Cardiac septum (tissue), 1 donor: ENCODE measurements at regions not wholly inside any gene's neighbourhood (a gene's known extent, or its start where the extent isn't known, plus 50 kb on each side); places are given as distances from the start of the nearest gene placed in this dataset.
"Not testable (repeated sequence)": the region's sequence is repeated elsewhere in the genome, so short reads cannot be mapped to it uniquely, and the experiment has no call there.

Experiments used
- DNase-seq: peaks from one replicate; pipeline ENCODE4 v3.0.0-alpha.2; 2020; ENCODE audit warnings: low spot score
- intact Hi-C: fragments of 100-400 bp; cut with DNase I; formaldehyde crosslinking; loops from one replicate; pipeline ENCODE4 v1.14.0; 2022
- donor health status: DM: no; HTN: no; CAD: no.

- DNase-seq, result no peak
- intact Hi-C loops, result loop anchor here (2.0 to 5.0 kb wide), 2 partner anchors 68 to 254 kb away; no protein-coding TSS in a partner anchor
Measured at GRCh38 chr7:36048141-36048901, 104.7 kb upstream of the EEPD1 start.

- DNase-seq, result no peak
- intact Hi-C loops, result loop anchor here (2.0 to 5.0 kb wide), 2 partner anchors 68 to 253 kb away; no protein-coding TSS in a partner anchor
Measured at GRCh38 chr7:36048902-36049240, 104.2 kb upstream of the EEPD1 start.

GRCh38 chr7:36051501-36051900, 101.6 kb upstream of the EEPD1 start:
- intact Hi-C loops, result no loop called here

GRCh38 chr7:36053589-36053988, 99.5 kb upstream of the EEPD1 start:
- intact Hi-C loops, result no loop called here
- no peak for DNase-seq

More at GRCh38 chr7:36051501-36051900, 101.6 kb upstream of the EEPD1 start:
- no peak for DNase-seq

GRCh38 chr7:36054637-36055036, 98.4 kb upstream of the EEPD1 start:
- DNase-seq, result no peak
- intact Hi-C loops, result no loop called here

- intact Hi-C loops, result no loop called here
- DNase-seq, result no peak
Measured at GRCh38 chr7:36055207-36055606, 97.8 kb upstream of the EEPD1 start.

GRCh38 chr7:36057323-36057722, 95.7 kb upstream of the EEPD1 start:
- intact Hi-C loops, result no loop called here
- DNase-seq, result no peak

GRCh38 chr7:36058020-36058592, 94.9 kb upstream of the EEPD1 start:
- DNase-seq, result no peak
- intact Hi-C loops, result no loop called here

- DNase-seq, intact Hi-C loops: not testable (repeated sequence)
Measured at GRCh38 chr7:36060388-36060787, 92.7 kb upstream of the EEPD1 start.

- no peak for DNase-seq
- intact Hi-C loops, result no loop called here
Measured at GRCh38 chr7:36062154-36062815, 90.8 kb upstream of the EEPD1 start.

- no peak for DNase-seq
- intact Hi-C loops, result no loop called here
Measured at GRCh38 chr7:36064676-36065075, 88.4 kb upstream of the EEPD1 start.

- DNase-seq, intact Hi-C loops: not testable (repeated sequence)
Measured at GRCh38 chr7:36065563-36066342, 87.3 kb upstream of the EEPD1 start.

GRCh38 chr7:36066343-36066664, 86.8 kb upstream of the EEPD1 start:
- intact Hi-C loops, result no loop called here
- no peak for DNase-seq

GRCh38 chr7:36070230-36070629, 82.8 kb upstream of the EEPD1 start:
- intact Hi-C loops, result no loop called here
- peak; percentile 4 for DNase-seq

- DNase-seq, result no peak
Measured at GRCh38 chr7:36071605-36072004, 81.4 kb upstream of the EEPD1 start.

GRCh38 chr7:36072620-36073019, 80.4 kb upstream of the EEPD1 start:
- intact Hi-C loops, result no loop called here

More at GRCh38 chr7:36071605-36072004, 81.4 kb upstream of the EEPD1 start:
- intact Hi-C loops, result no loop called here

GRCh38 chr7:36075561-36075960, 77.5 kb upstream of the EEPD1 start:
- intact Hi-C loops, result loop anchor here (5.0 kb wide), 1 partner anchor 38 kb away; no protein-coding TSS in a partner anchor
- peak; percentile 7 for DNase-seq

More at GRCh38 chr7:36072620-36073019, 80.4 kb upstream of the EEPD1 start:
- no peak for DNase-seq

- intact Hi-C loops, result loop anchor here (5.0 kb wide), 1 partner anchor 39 kb away; no protein-coding TSS in a partner anchor
- peak; percentile 53 for DNase-seq
Measured at GRCh38 chr7:36076074-36076473, 77.0 kb upstream of the EEPD1 start.

GRCh38 chr7:36078816-36079360, 74.2 kb upstream of the EEPD1 start:
- intact Hi-C loops, result loop anchor here (5.0 kb wide), 1 partner anchor 42 kb away; no protein-coding TSS in a partner anchor
- DNase-seq, result peak; percentile 54
